Left ventricle myocardium inferior (tissue), 1 donor: ENCODE measurements at regions not wholly inside any gene's neighbourhood (a gene's known extent, or its start where the extent isn't known, plus 50 kb on each side); places are given as distances from the start of the nearest gene placed in this dataset.

Experiments used
- DNase-seq: peaks from one replicate; pipeline ENCODE4 v3.0.0-alpha.2; 2020
- H3K27ac ChIP-seq: fragments of 200-600 bp; replicated peaks from 2 replicates; pipeline ENCODE4 v1.8.0; 2021
- H3K27me3 ChIP-seq: fragments of 200-600 bp; 2 replicates; pipeline ENCODE4 v1.8.0; 2021; ENCODE audit warnings: low read depth
- H3K36me3 ChIP-seq: fragments of 200-600 bp; 2 replicates; pipeline ENCODE4 v1.8.0; 2021
- H3K4me1 ChIP-seq: fragments of 200-600 bp; 2 replicates; pipeline ENCODE4 v1.8.0; 2021
- H3K4me3 ChIP-seq: fragments of 200-600 bp; 2 replicates; pipeline ENCODE4 v1.8.0; 2021; ENCODE audit warnings: mild to moderate bottlenecking, moderate library complexity
- H3K9me3 ChIP-seq: fragments of 200-600 bp; replicated peaks from 2 replicates; pipeline ENCODE4 v1.8.0; 2021
- CTCF ChIP-seq: fragments of 200-600 bp; IDR thresholded peaks from 2 replicates; pipeline ENCODE4 v1.8.0; 2021; ENCODE audit warnings: antibody characterized with exemption, mild to moderate bottlenecking, borderline replicate concordance
- intact Hi-C: fragments of 100-400 bp; cut with micrococcal nuclease; formaldehyde crosslinking; loops from one replicate; pipeline ENCODE4 v1.11.0; 2022
- donor health status: DM: no; HTN: yes; CAD: no; lungs with severe emphysema.

DNA sequence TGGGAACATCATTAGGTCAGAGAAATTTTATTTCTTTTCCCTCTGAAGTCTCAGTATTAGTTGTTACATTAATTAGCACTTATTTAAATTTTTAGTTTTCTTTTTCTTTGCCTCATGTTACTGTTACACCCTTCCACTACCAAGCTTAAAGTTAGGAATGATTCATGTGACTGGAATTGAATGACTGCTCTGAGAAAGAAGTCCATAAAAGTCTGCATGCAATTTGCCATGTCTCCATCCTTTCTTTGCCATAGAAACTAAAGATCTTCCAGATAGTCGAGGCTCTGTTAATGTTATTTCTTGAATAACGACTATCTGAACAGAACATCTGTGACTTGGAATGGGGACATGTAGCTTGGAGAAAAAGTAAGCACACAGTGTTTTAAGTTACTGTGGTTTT, 1269.8 kb upstream of the PIK3C3 start:
- no peak for DNase-seq
- TF ChIP-seq CTCF: no peak
- Histone ChIP-seq H3K4me1 (no peaks in the 10 kb centered on the region), H3K27me3 (no peaks in the 10 kb centered on the region), H3K4me3 (no peak overlapping the region), H3K27ac (no peak overlapping the region), H3K36me3 (no peaks in the 10 kb centered on the region), H3K9me3 (peaks cover 7% of the 10 kb centered on the region)
- intact Hi-C loops: no loop called here

GRCh38 chr18:40678318-40678717, 1276.7 kb upstream of the PIK3C3 start:
- H3K9me3 ChIP-seq: peaks cover 3% of the 10 kb centered on the region
- no peak overlapping the region for H3K4me3 ChIP-seq
- no peaks in the 10 kb centered on the region for H3K36me3 ChIP-seq
- intact Hi-C loops: no loop called here
- H3K27ac ChIP-seq: no peak overlapping the region
- DNase-seq: no peak
- no peak for TF ChIP-seq CTCF
- H3K4me1 ChIP-seq: no peaks in the 10 kb centered on the region
- no peaks in the 10 kb centered on the region for H3K27me3 ChIP-seq

- DNase-seq: no peak
- no peak overlapping the region for H3K4me3 ChIP-seq
- intact Hi-C loops: no loop called here
- TF ChIP-seq CTCF: no peak
- no peaks in the 10 kb centered on the region for H3K4me1 ChIP-seq
- no peaks in the 10 kb centered on the region for H3K36me3 ChIP-seq
- H3K9me3 ChIP-seq: no peaks in the 10 kb centered on the region
- H3K27ac ChIP-seq: no peak overlapping the region
- H3K27me3 ChIP-seq: no peaks in the 10 kb centered on the region
These were observed 1278.4 kb upstream of the PIK3C3 start for GRCh38 chr18:40676668-40677067.

GRCh38 chr18:40673150-40673549, 1281.9 kb upstream of the PIK3C3 start:
- intact Hi-C loops: no loop called here
- TF ChIP-seq CTCF: no peak
- Histone ChIP-seq H3K27me3 (no peaks in the 10 kb centered on the region), H3K27ac (no peak overlapping the region), H3K9me3 (no peaks in the 10 kb centered on the region), H3K36me3 (no peaks in the 10 kb centered on the region), H3K4me1 (no peaks in the 10 kb centered on the region), H3K4me3 (no peak overlapping the region)
- no peak for DNase-seq

GRCh38 chr18:40672590-40672989, 1282.4 kb upstream of the PIK3C3 start:
- Histone ChIP-seq H3K36me3 (no peaks in the 10 kb centered on the region), H3K27me3 (no peaks in the 10 kb centered on the region), H3K27ac (no peak overlapping the region), H3K9me3 (no peaks in the 10 kb centered on the region), H3K4me3 (no peak overlapping the region), H3K4me1 (no peaks in the 10 kb centered on the region)
- intact Hi-C loops: no loop called here
- no peak for DNase-seq
- no peak for TF ChIP-seq CTCF
